OCI-LY1 (cell line): ENCODE measurements at regions not wholly inside any gene's neighbourhood (a gene's known extent, or its start where the extent isn't known, plus 50 kb on each side); places are given as distances from the start of the nearest gene placed in this dataset.
"Not testable (repeated sequence)": the region's sequence is repeated elsewhere in the genome, so short reads cannot be mapped to it uniquely, and the experiment has no call there.

ENCODE experiments used
- EZH2 ChIP-seq: fragments of 200-600 bp; sonication (generic), shearing (Covaris generic); IDR thresholded peaks from 2 replicates; pipeline ENCODE4 v1.8.0; 2017; ENCODE audit warnings: borderline replicate concordance, mixed run types, mild to moderate bottlenecking, antibody characterized with exemption, low read length, moderate library complexity, mixed read lengths
- TF ChIP-seq, protein P1 (sequence below): fragments of 200-600 bp; sonication (generic), shearing (Covaris generic); IDR thresholded peaks from 2 replicates; pipeline ENCODE4 v1.5.1; 2017; ENCODE audit warnings: mild to moderate bottlenecking, antibody characterized with exemption, low read length, moderate library complexity, mixed read lengths

DNA sequence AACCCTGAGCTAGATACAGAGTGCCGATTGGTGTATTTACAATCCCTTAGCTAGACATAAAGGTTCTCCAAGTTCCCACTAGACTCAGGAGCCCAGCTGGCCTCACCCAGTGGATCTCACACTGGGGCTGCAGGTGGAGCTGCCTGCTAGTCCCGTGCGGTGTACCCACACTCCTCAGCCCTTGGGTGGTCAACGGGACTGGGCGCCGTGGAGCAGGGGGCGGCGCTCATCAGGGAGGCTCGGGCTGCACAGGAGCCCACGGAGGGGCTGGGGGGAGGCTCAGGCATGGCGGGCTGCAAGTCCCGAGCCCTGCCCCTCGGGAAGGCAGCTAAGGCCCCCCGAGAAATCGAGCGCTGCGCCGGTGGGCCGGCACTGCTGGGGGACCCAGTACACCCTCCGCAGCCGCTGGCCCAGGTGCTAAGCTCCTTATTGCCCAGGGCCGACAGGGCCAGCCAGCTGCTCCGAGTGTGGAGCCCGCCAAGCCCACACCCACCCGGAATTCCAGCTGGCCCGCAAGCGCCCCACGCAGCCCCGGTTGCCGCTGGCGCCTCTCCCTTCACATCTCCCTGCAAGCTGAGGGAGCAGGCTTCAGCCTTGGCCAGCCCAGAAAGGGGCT is 1717.4 kb downstream of the SLITRK1 start:
- TF ChIP-seq, protein P1, sequence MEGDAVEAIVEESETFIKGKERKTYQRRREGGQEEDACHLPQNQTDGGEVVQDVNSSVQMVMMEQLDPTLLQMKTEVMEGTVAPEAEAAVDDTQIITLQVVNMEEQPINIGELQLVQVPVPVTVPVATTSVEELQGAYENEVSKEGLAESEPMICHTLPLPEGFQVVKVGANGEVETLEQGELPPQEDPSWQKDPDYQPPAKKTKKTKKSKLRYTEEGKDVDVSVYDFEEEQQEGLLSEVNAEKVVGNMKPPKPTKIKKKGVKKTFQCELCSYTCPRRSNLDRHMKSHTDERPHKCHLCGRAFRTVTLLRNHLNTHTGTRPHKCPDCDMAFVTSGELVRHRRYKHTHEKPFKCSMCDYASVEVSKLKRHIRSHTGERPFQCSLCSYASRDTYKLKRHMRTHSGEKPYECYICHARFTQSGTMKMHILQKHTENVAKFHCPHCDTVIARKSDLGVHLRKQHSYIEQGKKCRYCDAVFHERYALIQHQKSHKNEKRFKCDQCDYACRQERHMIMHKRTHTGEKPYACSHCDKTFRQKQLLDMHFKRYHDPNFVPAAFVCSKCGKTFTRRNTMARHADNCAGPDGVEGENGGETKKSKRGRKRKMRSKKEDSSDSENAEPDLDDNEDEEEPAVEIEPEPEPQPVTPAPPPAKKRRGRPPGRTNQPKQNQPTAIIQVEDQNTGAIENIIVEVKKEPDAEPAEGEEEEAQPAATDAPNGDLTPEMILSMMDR, result not testable (repeated sequence)
- not testable (repeated sequence) for TF ChIP-seq EZH2
